ENCODE measurements at regions not wholly inside any gene's neighbourhood (a gene's known extent, or its start where the extent isn't known, plus 50 kb on each side); places are given as distances from the start of the nearest gene placed in this dataset.

- intact Hi-C loops (cut with DNase I): no loop called here
- WGBS: 83% methylated on average over 2 of the region's 8 CpGs
- DNase-seq (ENCODE audit: low spot score): no peak
Measured at GRCh38 chr14:104309657-104310369, 171.4 kb downstream of the KIF26A start.

DNA sequence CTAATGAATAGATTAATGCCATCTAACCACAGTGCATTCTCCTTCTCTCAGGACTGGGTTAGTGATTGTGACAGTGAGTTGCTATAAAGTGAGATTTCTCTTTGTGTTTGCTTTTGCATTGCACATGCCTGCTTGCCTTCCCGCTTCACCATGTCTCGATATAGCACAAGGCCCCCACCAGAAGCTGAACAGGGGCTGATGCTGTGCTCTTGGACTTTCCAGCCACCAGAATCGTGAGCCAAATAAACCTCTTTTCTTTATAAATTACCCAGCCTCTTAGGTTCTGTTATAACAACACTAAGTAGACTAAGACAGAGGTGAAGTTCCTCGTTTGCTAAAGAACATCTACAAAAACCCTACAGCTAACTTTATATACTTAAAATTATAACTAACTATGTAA lies 173.0 kb downstream of the KIF26A start:
- DNase-seq (ENCODE audit: low spot score): no peak
- WGBS: 75% methylated on average over 4 of the region's 4 CpGs

More at GRCh38 chr14:104309657-104310369, 171.4 kb downstream of the KIF26A start:
- Histone ChIP-seq H3K27ac (no peak overlapping the region), H3K36me3 (no peaks in the 10 kb centered on the region), H3K9me3 (no peaks in the 10 kb centered on the region), H3K4me1 (replicated peaks) (no peaks in the 10 kb centered on the region), H3K27me3 (replicated peaks; ENCODE audit: insufficient read depth) (no peaks in the 10 kb centered on the region), H3K4me3 (no peak overlapping the region)
- no peak for TF ChIP-seq POLR2AphosphoS5 (IDR thresholded peaks at IDR 0.05)
- no peak for TF ChIP-seq CTCF (IDR thresholded peaks at IDR 0.05)
- TF ChIP-seq POLR2A (IDR thresholded peaks at IDR 0.05): no peak

GRCh38 chr14:104313674-104314073 lies 175.3 kb downstream of the KIF26A start:
- intact Hi-C loops (cut with DNase I): no loop called here
- TF ChIP-seq POLR2AphosphoS5 (IDR thresholded peaks at IDR 0.05) (no peak), POLR2A (IDR thresholded peaks at IDR 0.05) (no peak), CTCF (IDR thresholded peaks at IDR 0.05) (no peak)
- H3K36me3 ChIP-seq: no peaks in the 10 kb centered on the region
- no peak overlapping the region for H3K4me3 ChIP-seq
- WGBS: 82% methylated on average over 4 of the region's 4 CpGs
- no peak overlapping the region for H3K27ac ChIP-seq
- no peaks in the 10 kb centered on the region for H3K4me1 ChIP-seq (replicated peaks)
- H3K9me3 ChIP-seq: no peaks in the 10 kb centered on the region
- no peaks in the 10 kb centered on the region for H3K27me3 ChIP-seq (replicated peaks; ENCODE audit: insufficient read depth)
- no peak for DNase-seq (ENCODE audit: low spot score)

More for the DNA sequence above, 173.0 kb downstream of the KIF26A start:
- intact Hi-C loops (cut with DNase I): no loop called here
- no peaks in the 10 kb centered on the region for H3K36me3 ChIP-seq
- TF ChIP-seq CTCF (IDR thresholded peaks at IDR 0.05) (no peak), POLR2AphosphoS5 (IDR thresholded peaks at IDR 0.05) (no peak), POLR2A (IDR thresholded peaks at IDR 0.05) (no peak)
- no peaks in the 10 kb centered on the region for H3K27me3 ChIP-seq (replicated peaks; ENCODE audit: insufficient read depth)
- H3K9me3 ChIP-seq: no peaks in the 10 kb centered on the region
- no peaks in the 10 kb centered on the region for H3K4me1 ChIP-seq (replicated peaks)
- no peak overlapping the region for H3K4me3 ChIP-seq
- no peak overlapping the region for H3K27ac ChIP-seq

- H3K36me3 ChIP-seq: no peaks in the 10 kb centered on the region
- no peak overlapping the region for H3K27ac ChIP-seq
- no peaks in the 10 kb centered on the region for H3K9me3 ChIP-seq
- DNase-seq (ENCODE audit: low spot score): no peak
- H3K4me1 ChIP-seq (replicated peaks): no peaks in the 10 kb centered on the region
- TF ChIP-seq POLR2AphosphoS5 (IDR thresholded peaks at IDR 0.05) (no peak), POLR2A (IDR thresholded peaks at IDR 0.05) (no peak), CTCF (IDR thresholded peaks at IDR 0.05) (no peak)
- peaks cover 4% of the 10 kb centered on the region for H3K27me3 ChIP-seq (replicated peaks; ENCODE audit: insufficient read depth)
- WGBS: 84% methylated on average over 19 of the region's 19 CpGs
- intact Hi-C loops (cut with DNase I): no loop called here
- no peak overlapping the region for H3K4me3 ChIP-seq
Measured at GRCh38 chr14:104314251-104314941, 176.0 kb downstream of the KIF26A start.

DNA sequence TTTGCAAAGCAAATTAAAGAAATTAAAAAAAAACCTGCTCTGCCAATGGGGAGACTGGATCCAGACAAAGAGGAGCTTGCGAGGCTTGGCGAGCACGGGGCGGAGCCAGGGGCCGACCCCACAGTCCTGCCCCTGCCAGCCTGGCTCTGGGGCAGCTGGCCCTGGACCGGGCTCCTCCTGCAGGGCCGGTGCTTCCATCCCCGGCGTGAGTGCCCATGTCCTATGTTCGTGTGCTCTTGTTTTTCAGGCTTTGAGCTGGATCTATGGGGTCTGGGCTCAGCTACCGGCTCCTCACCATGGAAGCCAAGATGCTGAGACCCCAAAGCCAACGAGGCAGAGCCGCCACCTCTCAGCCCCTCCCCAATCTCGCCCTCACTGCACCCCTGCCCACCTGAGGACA lies 176.8 kb downstream of the KIF26A start:
- Histone ChIP-seq H3K4me3 (no peak overlapping the region), H3K36me3 (no peaks in the 10 kb centered on the region), H3K9me3 (no peaks in the 10 kb centered on the region), H3K4me1 (replicated peaks) (no peaks in the 10 kb centered on the region), H3K27ac (no peak overlapping the region), H3K27me3 (replicated peaks; ENCODE audit: insufficient read depth) (peaks cover 9% of the 10 kb centered on the region)
- DNase-seq (ENCODE audit: low spot score): no peak
- WGBS: 66% methylated on average over 14 of the region's 14 CpGs
- intact Hi-C loops (cut with DNase I): no loop called here
- TF ChIP-seq POLR2A (IDR thresholded peaks at IDR 0.05): no peak
- no peak for TF ChIP-seq POLR2AphosphoS5 (IDR thresholded peaks at IDR 0.05)
- no peak for TF ChIP-seq CTCF (IDR thresholded peaks at IDR 0.05)
